CMK (cell line): ENCODE measurements at regions not wholly inside any gene's neighbourhood (a gene's known extent, or its start where the extent isn't known, plus 50 kb on each side); places are given as distances from the start of the nearest gene placed in this dataset.

Source experiments
- DNase-seq: peaks from one replicate; pipeline ENCODE4 v3.0.0-alpha.2; 2010; ENCODE audit warnings: low read depth

- DNase-seq, result peak; percentile 73
Observed at GRCh38 chr17:77444984-77445759, 304.4 kb downstream of the SEC14L1 start.

GRCh38 chr17:77445760-77446532 is 305.2 kb downstream of the SEC14L1 start:
- peak; percentile 77 for DNase-seq

GRCh38 chr17:77446940-77447634 is 306.3 kb downstream of the SEC14L1 start:
- no peak for DNase-seq

GRCh38 chr17:77449373-77449907 is 308.7 kb downstream of the SEC14L1 start:
- no peak for DNase-seq

GRCh38 chr17:77449908-77450741 is 309.4 kb downstream of the SEC14L1 start:
- DNase-seq, result no peak

- DNase-seq, result no peak
Observed at GRCh38 chr17:77450742-77451244, 310.0 kb downstream of the SEC14L1 start.

GRCh38 chr17:77451245-77451893 is 310.6 kb downstream of the SEC14L1 start:
- DNase-seq, result peak; percentile 72

GRCh38 chr17:77451894-77452852 is 311.4 kb downstream of the SEC14L1 start:
- no peak for DNase-seq

GRCh38 chr17:77453613-77454241 is 313.0 kb downstream of the SEC14L1 start:
- DNase-seq, result peak; percentile 77

GRCh38 chr17:77454242-77455095 is 313.7 kb downstream of the SEC14L1 start:
- no peak for DNase-seq

- no peak for DNase-seq
Observed at GRCh38 chr17:77455111-77455890, 314.5 kb downstream of the SEC14L1 start.

GRCh38 chr17:77455891-77456260 is 315.1 kb downstream of the SEC14L1 start:
- DNase-seq, result no peak

- no peak for DNase-seq
Observed at GRCh38 chr17:77456271-77456950, 315.6 kb downstream of the SEC14L1 start.

- no peak for DNase-seq
Observed at GRCh38 chr17:77456951-77457548, 316.3 kb downstream of the SEC14L1 start.

- DNase-seq, result no peak
Observed at GRCh38 chr17:77457572-77458201, 316.9 kb downstream of the SEC14L1 start.
